ENCODE measurements at regions not wholly inside any gene's neighbourhood (a gene's known extent, or its start where the extent isn't known, plus 50 kb on each side); places are given as distances from the start of the nearest gene placed in this dataset.

DNA sequence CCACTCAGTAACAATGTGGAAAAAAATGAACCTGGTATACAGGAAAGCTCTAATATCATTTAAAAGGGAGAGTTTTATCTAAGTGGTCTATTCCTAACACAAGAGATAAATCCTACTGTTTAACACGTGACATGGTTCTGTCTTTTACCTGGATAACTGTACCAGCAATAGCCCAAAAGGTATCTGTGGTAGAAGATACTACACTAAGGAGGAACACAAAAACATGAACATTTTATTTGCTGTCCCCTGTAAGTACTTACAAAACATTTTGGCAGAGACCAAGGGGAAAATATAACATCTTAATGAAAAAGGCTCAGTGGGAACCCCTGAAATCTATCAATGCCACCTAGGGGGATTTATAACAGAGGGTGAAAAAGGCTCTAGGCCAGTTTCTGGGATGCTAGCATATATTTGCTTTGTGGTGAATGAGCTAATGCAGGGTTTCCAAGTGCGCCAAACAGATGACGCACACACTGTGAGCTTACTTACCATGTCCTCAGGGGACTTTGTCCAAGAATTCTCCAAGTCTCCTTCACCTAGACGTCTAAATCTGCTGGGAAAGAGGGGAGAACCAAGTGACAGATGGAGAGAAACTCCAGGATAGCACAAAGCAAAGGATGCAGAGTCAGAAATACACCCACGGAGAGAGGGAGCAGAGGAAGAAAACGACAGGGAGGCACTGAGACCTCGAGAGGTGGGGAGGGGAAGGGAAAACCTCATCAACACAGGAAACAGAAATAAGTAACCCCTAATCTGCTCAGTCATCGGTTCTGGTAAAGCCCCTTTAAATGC lies 112.5 kb upstream of the PRNP start:
- TF ChIP-seq, protein P1, sequence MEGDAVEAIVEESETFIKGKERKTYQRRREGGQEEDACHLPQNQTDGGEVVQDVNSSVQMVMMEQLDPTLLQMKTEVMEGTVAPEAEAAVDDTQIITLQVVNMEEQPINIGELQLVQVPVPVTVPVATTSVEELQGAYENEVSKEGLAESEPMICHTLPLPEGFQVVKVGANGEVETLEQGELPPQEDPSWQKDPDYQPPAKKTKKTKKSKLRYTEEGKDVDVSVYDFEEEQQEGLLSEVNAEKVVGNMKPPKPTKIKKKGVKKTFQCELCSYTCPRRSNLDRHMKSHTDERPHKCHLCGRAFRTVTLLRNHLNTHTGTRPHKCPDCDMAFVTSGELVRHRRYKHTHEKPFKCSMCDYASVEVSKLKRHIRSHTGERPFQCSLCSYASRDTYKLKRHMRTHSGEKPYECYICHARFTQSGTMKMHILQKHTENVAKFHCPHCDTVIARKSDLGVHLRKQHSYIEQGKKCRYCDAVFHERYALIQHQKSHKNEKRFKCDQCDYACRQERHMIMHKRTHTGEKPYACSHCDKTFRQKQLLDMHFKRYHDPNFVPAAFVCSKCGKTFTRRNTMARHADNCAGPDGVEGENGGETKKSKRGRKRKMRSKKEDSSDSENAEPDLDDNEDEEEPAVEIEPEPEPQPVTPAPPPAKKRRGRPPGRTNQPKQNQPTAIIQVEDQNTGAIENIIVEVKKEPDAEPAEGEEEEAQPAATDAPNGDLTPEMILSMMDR (IDR thresholded peaks at IDR 0.05) = no peak
- TF ChIP-seq POLR2A (IDR thresholded peaks at IDR 0.05) = no peak

Measured in right lobe of liver (tissue), 4 donors.